Liver (tissue), 3 donors: ENCODE measurements at regions not wholly inside any gene's neighbourhood (a gene's known extent, or its start where the extent isn't known, plus 50 kb on each side); places are given as distances from the start of the nearest gene placed in this dataset.

Source experiments
- GABPA ChIP-seq, 2 donors: IDR thresholded peaks in 1 of 2; conservative IDR thresholded peaks in 1 of 2; 2 replicates each; pipeline ENCODE4 v1.6.1; 2016; ENCODE audit warnings: antibody characterized with exemption in 2 of 2, mild to moderate bottlenecking in 1 of 2, moderate library complexity in 1 of 2
- HNF4A ChIP-seq, 2 donors: conservative IDR thresholded peaks; 2 replicates each; pipeline ENCODE4 v1.6.1; 2016; ENCODE audit warnings: antibody characterized with exemption in 2 of 2, mild to moderate bottlenecking in 2 of 2
- JUND ChIP-seq, 2 donors: IDR thresholded peaks; 2 replicates each; pipeline ENCODE4 v1.6.1; 2016; ENCODE audit warnings: antibody characterized with exemption in 2 of 2
- RAD21 ChIP-seq, 2 donors: IDR thresholded peaks; 2 replicates each; pipeline ENCODE4 v1.6.1; 2016; ENCODE audit warnings: antibody characterized with exemption in 2 of 2, mild to moderate bottlenecking in 2 of 2
- SP1 ChIP-seq: IDR thresholded peaks from 2 replicates; pipeline ENCODE4 v1.6.1; 2018; ENCODE audit warnings: antibody characterized with exemption, mild to moderate bottlenecking
- TF ChIP-seq, protein P1 (sequence below): fragments of 150-350 bp; IDR thresholded peaks from 2 replicates; pipeline ENCODE4 v1.5.1; 2017; ENCODE audit warnings: improper control_type of control experiment, low read depth, low read length; ENCODE audit not compliant: missing input control
- donor health status: healthy.
- donor health status: healthy.

DNA sequence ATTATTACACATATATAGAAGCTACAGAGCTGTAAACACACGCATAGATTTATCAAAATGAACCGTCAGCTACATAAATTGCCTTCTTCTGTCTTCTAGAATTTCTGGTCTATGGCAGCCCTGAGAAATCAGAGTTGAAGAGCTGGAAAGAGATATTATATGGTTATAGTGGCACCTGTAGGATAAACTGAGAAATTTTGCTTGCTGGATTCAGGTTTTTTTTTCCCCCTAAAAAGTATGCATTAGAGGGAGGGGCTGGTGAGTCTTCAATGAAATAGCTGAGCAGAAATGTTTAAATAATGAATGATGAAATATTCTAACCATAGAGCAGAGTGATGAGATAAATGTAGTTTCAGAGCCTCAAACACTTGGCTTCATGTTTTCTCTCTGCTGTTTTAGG lies 78.0 kb upstream of the DYNC1I1 start:
- TF ChIP-seq, protein P1, sequence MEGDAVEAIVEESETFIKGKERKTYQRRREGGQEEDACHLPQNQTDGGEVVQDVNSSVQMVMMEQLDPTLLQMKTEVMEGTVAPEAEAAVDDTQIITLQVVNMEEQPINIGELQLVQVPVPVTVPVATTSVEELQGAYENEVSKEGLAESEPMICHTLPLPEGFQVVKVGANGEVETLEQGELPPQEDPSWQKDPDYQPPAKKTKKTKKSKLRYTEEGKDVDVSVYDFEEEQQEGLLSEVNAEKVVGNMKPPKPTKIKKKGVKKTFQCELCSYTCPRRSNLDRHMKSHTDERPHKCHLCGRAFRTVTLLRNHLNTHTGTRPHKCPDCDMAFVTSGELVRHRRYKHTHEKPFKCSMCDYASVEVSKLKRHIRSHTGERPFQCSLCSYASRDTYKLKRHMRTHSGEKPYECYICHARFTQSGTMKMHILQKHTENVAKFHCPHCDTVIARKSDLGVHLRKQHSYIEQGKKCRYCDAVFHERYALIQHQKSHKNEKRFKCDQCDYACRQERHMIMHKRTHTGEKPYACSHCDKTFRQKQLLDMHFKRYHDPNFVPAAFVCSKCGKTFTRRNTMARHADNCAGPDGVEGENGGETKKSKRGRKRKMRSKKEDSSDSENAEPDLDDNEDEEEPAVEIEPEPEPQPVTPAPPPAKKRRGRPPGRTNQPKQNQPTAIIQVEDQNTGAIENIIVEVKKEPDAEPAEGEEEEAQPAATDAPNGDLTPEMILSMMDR = no peak
- TF ChIP-seq GABPA (IDR thresholded peaks at IDR 0.05 in 1 of 2, conservative IDR thresholded peaks at IDR 0.05 in 1 of 2) = no peak
- TF ChIP-seq RAD21 (IDR thresholded peaks at IDR 0.05) = no peak
- no peak for TF ChIP-seq HNF4A (conservative IDR thresholded peaks at IDR 0.05)
- no peak for TF ChIP-seq SP1
- TF ChIP-seq JUND (IDR thresholded peaks at IDR 0.05) = no peak
